DOHH2 (cell line): ENCODE measurements at regions not wholly inside any gene's neighbourhood (a gene's known extent, or its start where the extent isn't known, plus 50 kb on each side); places are given as distances from the start of the nearest gene placed in this dataset.

ENCODE experiments used
- CTCF ChIP-seq: fragments of 200-600 bp; sonication (generic); IDR thresholded peaks from one replicate; pipeline ENCODE4 v1.5.1; 2014; ENCODE audit warnings: antibody characterized with exemption, mild to moderate bottlenecking, low read depth, low read length; ENCODE audit not compliant: poor library complexity, severe bottlenecking
- EZH2phosphoT487 ChIP-seq: fragments of 200-600 bp; sonication (generic); IDR thresholded peaks from 2 replicates; pipeline ENCODE4 v1.6.1; 2017; ENCODE audit warnings: borderline replicate concordance, mild to moderate bottlenecking, antibody characterized with exemption, low read length, moderate library complexity, mixed read lengths

DNA sequence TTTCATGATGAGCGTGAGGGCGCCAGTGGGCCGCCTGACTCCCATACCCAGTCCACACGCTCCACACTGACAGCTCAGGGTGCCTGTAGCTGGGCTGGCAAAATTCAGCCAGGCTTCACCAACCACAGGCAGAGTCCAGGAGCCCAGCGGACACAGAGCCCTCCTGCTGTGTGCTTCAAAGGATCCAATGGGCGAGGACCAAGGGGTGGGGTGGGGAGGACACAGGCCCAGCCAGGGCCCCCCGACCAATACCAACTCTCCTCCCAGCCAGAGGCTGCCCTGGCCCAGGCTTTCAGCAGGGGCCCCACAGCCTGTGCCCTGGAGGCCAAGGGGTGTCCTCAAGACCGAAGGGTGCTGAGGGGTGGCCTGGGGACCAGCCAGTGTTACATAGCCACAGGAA, 336.1 kb downstream of the CTTN start:
- TF ChIP-seq CTCF (no peak), EZH2phosphoT487 (no peak)
